ENCODE measurements at regions not wholly inside any gene's neighbourhood (a gene's known extent, or its start where the extent isn't known, plus 50 kb on each side); places are given as distances from the start of the nearest gene placed in this dataset.

- TF ChIP-seq, protein P1, sequence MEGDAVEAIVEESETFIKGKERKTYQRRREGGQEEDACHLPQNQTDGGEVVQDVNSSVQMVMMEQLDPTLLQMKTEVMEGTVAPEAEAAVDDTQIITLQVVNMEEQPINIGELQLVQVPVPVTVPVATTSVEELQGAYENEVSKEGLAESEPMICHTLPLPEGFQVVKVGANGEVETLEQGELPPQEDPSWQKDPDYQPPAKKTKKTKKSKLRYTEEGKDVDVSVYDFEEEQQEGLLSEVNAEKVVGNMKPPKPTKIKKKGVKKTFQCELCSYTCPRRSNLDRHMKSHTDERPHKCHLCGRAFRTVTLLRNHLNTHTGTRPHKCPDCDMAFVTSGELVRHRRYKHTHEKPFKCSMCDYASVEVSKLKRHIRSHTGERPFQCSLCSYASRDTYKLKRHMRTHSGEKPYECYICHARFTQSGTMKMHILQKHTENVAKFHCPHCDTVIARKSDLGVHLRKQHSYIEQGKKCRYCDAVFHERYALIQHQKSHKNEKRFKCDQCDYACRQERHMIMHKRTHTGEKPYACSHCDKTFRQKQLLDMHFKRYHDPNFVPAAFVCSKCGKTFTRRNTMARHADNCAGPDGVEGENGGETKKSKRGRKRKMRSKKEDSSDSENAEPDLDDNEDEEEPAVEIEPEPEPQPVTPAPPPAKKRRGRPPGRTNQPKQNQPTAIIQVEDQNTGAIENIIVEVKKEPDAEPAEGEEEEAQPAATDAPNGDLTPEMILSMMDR (IDR thresholded peaks at IDR 0.05), result no peak
- no peak for TF ChIP-seq EZH2 (IDR thresholded peaks at IDR 0.05; ENCODE audit: borderline replicate concordance, insufficient read depth, low read depth, low read length, poor library complexity, severe bottlenecking)
These were observed 126.7 kb downstream of the URI1 start for GRCh38 chr19:30068528-30069395.
